NAMALWA (cell line): ENCODE measurements at regions not wholly inside any gene's neighbourhood (a gene's known extent, or its start where the extent isn't known, plus 50 kb on each side); places are given as distances from the start of the nearest gene placed in this dataset.
"Not testable (repeated sequence)": the region's sequence is repeated elsewhere in the genome, so short reads cannot be mapped to it uniquely, and the experiment has no call there.

ENCODE experiments used
- DNase-seq: peaks from one replicate; pipeline ENCODE4 v3.0.0-alpha.2; 2015; ENCODE audit warnings: low spot score

DNA sequence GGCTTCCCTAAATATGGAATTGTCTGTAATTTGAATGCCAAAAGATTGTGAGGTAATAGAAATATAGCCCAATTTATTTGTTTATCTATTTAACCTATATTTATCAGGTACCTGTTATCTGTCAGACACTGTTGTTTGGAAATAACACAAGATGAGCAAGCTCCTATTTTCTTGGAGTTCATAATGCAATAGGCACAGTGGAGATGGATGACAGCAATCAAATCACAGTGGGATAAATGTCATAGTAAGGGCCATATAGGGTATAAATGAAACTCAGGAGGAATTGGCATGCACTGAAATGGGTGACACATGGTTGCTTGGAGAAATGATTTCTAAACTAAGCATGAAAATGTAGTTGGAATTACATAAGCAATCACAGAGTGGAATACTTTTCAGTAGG lies 761.8 kb upstream of the MBL2 start:
- no peak for DNase-seq

DNA sequence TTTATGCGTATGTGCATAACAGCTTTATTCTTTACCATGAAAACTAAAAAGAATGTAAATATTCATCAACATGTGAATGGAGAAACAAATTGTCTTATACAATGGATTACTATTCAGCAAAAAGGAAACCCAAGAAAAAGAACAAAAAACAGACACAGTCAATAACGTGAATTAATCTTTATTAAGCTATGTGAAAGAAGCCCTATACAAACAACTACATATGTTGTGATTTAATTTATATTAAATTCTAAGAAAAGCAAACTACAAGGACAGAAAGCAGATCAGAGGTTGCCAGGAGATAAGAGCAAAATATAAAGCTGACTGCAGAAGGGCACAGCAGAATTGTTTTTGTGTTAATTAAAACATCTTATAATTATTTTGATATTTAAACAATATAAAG lies 756.4 kb upstream of the MBL2 start:
- no peak for DNase-seq

DNA sequence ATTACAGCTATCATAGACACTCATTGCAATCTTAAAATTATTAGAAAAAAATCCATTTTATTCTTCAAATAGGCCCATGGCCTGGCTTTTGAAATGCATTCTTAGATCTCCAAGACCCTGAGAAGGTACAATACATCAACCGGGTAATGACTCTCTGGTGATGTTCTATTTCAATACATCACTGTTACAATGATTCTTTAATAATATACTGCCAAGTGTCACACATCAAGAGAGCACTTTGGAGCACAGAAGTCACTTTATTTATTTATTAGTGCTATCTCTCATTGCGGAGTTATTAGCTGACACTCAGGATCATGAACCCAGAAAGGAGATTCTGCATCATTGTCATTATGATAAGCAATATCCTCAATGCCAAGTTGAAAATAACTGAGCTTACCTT lies 748.5 kb upstream of the MBL2 start:
- DNase-seq, result no peak

DNA sequence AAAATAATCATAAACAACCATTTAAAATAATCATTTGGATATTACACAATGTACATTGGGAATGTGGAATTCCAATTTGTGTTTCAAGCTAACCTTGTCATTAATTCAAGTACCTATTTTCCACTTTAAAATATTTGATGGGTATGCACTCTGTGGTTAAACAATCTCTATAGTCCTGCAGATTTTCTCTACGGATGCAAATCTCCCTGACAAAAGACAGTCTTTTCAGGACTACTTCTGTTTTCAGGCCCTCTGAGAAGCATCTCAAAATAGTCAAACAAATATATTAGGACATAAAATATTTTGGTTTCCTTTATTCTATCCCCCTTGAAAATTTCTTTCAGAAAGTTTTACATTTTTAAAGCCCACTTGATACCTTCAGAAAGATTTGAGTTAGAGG lies 735.6 kb upstream of the MBL2 start:
- no peak for DNase-seq

DNA sequence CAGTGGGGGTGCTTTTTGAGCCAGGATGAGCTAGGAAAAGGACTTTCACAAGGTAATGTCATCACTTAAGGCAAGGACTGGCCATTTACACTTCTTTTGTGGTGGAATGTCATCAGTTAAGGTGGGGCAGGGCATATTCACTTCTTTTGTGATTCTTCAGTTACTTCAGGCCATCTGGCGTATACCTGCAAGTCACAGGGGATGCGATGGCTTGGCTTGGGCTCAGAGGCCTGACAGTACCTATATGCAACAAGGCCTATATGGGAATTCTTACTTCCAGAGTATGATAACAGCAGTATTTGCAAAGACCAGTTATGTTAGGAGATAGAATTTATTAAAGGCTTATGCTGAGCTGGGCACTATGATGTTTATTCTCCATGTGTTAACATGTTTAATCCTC lies 731.9 kb upstream of the MBL2 start:
- DNase-seq, result not testable (repeated sequence)

DNA sequence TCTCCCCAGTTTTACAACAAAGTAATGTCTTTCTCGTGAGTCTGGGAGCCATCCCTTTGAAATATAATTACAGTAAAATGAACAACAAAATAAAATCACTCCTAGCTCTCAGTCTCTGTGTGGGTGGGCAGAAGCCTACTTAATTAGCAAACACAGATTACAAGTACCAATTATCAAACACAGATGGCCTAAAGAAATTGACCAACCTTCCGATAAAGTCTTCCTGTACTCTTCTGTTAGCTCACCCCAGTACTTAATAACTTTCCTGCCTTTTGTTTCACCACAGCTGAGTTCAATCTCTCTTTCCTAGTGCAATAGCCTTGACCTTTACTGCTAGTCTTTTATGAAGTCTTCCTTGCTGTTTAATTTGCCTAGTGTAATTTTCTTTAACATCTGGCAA lies 719.2 kb upstream of the MBL2 start:
- no peak for DNase-seq

DNA sequence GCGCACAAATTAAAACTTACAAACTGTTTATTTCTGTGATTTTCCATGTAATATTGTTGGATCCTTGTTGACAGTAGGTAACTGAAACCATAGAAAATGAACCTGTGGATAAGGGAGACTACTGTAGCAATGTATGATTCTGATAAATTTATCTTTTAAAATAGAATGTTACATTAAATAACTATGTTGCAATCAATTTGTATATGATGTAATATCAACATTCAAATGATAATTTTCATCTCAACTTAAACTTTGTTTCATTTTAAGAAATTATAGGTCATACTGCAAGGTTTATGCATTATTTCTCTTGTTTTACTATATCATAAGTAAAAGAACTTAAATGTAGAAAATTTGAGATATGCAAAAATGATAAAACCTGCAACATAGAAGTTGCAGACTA lies 718.0 kb upstream of the MBL2 start:
- DNase-seq, result no peak

DNA sequence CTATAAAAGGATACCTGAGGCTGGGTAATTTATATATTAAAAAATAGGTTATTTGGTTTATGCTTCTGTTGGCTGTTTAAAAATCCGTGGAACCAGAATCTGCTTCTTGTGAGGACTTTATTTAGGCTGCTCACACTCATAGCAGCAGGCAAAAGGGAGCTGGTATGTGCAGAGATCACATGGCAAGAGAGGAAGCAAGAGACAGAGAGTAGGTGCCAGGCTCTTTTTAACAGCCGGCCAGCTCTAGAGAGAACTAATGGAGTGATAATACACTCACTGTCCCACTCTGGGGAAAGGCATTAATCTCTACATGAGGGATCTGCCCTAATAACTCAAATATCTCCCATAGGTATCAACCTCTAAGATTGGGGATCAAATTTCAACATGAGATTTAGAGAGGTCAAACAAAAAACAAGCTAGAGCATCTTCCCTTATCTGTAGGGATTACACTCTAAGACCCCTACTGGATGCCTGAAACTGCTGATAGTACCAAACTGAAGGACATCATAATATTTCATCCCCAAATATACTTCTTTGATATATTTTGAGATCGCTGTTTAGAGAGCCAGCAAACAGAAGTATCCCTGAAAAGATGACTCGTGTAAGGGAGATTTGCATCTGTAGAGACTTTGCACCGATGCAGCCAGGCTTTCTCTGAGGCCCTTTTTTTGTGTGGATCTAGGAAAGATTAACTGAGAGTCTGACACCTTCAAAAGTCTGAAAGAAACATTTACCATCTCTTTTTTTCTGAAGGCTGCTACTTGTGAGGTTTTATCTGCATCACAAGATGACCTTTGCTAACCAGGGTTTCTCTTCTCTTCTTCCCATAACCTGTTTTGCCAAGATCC lies 717.0 kb upstream of the MBL2 start:
- no peak for DNase-seq

DNA sequence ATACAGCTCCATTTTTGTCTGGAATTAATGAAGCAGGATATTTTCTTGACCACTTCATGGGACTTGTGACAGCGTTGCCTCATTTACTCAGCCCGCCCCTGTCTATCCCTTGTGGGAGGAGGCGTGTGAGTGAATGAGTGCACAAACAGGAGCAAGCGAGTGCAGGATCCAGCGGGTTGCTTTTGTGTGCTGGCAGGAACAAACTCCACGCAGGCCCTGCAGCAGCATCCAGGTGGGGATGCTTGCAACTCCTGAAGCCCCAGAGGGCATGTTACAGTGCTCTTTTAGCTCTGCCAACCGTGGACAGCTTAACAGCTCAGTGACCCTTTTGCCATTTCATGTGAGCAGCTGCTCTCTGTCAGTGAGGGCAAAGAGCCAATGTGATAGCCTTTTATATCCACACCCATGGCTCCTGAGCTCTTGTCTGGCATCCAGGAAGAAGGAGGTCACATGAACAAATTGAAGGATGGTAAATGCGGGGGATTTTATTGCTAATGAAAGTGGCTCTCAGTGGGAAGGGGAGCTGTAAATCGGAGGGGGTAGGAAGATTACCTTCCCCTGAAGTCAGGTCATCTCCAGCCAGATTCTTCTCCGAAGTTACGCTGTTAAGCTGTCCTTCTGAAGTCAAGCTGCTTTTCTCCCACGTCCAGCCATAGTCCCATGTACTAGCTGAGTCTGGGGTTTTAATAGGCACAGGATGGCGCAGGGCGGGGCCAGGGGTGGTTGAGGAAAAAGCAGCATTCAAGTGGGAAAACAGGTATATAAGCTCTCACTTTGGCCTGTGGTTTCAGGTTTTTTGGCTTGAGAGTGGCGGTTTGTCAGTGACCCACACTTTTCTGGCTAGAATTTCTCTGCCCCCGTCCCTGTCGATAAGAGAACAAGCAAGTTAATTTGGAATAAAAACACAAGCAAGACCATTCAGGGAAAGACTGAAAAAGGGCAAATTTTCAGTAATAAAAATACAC lies 714.7 kb upstream of the MBL2 start:
- no peak for DNase-seq

DNA sequence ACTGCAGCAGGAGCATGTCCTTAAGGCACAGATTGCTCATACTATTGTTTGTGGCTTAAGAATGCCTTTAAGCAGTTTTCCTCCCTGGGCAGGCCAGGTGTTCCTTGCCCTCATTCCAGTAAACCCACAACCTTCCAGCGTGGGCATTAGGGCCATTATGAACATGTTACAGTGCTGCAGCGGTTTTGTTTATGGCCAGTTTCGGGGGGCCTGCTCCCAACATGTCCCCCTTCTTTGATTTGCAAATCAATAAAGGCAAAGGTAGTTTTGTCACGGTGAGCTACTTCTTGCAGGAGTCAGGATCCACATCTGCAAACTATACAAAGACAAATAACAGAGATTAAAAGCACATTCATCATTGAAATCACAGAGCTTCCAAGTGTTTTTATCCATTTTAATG lies 712.8 kb upstream of the MBL2 start:
- DNase-seq, result not testable (repeated sequence)

DNA sequence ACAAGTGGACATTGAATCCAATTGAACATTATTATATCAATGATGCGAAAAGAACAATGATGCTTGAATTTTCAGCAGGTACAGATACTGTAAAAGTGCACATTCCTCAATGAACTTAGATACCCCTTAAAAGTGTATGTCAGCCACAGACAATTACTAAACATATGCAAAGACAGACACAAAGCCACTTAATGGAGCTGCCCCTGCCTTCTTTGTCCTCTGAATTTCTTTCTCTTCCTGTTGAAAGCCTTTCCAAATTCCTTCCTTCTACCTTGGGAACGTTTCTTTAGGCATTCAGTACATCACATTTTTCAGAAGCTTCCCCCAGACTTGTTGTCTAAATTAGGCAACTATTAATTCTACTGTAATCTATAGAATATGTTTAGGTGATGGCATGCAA lies 706.8 kb upstream of the MBL2 start:
- DNase-seq, result no peak

DNA sequence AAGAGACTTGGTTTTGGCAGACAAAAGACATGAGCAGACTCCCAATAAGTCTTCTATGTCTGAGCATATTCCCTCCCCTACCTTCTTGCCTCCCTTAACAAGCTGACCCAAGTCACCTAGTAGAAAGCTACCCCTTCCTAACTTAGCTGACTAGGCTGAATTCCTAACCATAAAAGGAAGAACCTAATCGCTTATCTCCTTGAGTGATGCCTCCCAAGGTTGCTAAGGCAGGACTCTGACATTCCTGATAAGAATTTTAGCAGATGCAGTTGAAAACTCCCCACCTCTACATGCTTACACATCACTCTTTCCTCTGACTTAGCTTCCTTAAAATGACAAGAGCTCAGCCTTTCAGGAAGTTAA lies 704.7 kb upstream of the MBL2 start:
- no peak for DNase-seq

DNA sequence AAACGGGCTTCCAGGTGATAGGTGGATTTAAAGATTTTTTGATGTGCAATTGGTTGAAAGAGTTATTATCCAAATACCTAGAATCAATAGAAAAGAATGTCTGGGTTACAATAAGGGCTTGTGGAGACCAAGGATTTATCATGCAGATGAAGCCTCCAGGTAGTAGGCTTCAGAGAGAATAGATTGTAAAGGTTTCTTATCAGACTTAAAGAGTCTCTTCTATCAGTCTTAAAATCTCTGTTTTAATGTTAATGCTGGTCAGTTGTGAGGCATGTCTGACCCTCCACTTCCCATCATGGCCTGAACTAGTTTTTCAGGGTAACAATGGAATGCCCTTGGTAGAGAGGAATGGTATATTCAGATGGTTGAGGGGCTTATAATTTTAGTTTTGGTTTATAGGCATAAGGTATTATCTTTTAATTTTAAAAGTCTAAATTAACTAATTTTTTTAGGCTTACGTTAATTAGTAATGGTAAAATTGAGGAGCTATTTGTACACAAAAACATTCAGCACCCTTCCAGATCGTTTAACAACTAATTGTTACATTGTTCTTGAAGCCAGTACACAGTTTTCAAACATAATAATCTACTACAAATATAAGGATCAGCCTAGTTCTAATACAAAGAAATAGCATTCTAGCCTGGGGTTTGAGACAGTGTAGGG lies 704.2 kb upstream of the MBL2 start:
- DNase-seq, result no peak

DNA sequence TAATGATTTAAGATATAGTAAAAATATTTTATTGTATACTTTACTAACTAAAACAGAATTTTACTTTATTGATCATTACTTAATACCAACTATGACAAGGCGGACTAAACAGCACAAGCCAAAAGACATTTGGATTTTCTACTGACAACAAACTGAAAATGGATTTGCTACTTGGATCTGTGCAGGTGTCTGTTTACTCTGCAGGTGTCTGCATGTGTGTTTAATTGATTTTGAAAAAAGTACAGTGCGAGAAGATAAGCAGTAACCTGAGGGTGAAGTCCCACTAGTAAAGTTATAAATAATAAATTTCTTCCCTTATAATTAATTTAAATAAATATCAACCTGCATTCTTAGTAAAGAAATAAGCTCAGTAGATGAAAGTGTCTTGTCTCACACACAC lies 696.8 kb upstream of the MBL2 start:
- no peak for DNase-seq

DNA sequence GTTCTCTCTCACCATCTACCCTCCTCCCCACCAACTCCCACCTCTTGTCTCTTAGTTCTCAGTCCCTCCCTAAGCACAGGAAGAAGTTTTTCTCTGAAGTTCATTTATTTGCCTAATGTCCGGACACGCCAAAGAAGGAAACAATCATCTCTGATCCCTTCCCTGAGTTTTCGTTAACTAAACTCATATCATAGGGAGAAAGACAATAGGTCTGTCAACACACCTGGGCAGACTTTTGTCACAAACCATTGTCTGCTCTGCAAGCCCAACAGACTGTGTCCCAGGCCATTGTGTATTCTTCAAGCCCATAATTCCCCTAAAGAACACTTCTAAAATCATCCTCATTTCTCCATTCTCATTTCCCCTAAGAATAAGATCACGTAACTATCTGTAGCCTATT lies 691.0 kb upstream of the MBL2 start:
- DNase-seq, result no peak

DNA sequence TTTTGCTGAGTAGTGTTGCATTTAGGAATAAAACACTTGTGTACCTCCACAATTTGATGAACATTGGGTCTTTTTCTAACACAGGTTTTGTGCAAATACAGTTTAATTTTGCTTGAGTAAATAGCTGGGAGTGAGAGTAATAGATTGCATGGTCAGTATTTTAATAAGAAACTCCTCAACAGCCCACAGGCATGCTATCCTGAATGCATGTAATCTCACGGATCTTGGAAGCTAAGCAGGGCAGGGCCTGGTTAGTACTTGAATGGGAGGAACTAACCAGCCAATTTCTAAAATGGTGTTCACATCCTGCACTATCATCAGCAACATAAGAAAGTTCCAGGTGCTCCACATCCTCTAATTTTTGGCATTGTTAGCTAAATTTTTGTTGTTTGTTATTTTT lies 685.4 kb upstream of the MBL2 start:
- DNase-seq, result no peak

DNA sequence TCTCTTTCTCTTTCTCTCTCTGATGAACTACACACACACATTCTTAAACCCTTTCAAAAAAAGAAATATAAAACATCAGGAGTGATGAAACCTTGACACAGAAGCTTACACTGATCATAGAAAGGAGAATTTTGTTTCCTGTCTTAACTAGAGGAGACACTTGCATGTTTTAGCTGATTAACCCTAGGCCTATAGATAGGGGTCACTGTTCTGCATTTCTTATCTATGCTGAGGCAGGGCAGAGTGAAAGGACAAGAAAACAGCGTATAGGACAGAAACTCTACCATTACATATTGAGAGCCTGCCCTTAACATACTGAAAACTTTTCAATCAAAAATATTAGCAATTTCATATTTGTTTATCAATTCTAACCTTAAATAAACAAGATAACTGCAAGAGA lies 680.6 kb upstream of the MBL2 start:
- DNase-seq, result peak; percentile 11

DNA sequence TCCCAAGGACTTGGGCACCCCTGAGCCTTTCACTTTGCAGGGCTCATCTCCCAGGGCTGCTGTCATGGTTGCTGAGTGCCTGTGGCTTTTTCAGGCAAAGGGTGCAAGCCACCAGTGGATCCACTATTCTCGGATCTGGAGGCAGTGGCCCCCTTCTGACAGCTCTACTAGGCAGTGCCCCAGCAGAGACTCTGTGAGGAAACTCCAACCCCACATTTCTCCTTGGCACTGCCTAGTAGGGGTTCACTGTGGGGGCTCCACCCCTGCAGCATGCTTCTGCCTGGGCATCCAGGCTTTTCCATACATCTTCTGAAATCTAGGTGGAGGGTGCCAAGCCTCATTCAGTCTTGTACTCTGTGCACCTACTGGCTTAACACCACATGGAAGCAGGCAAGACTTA lies 675.0 kb upstream of the MBL2 start:
- no peak for DNase-seq

DNA sequence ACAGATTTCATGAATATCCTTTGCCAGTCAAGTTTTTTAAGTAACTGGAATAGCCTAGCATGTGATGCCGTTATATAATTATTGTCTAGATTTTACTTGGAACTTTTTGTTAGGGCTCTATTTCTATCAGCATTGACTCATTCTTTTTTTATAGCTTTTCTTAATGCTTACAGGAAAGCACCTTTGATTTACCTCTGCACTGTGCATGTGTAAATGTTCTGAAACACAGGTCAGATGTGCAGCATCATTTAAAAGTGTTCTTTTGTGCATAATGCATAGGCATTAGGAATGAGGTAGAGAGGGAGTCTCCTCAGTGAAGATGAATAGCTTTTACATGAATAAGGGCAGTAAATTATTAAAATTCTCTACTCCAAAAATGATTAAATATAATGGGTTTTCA lies 669.3 kb upstream of the MBL2 start:
- DNase-seq, result no peak

DNA sequence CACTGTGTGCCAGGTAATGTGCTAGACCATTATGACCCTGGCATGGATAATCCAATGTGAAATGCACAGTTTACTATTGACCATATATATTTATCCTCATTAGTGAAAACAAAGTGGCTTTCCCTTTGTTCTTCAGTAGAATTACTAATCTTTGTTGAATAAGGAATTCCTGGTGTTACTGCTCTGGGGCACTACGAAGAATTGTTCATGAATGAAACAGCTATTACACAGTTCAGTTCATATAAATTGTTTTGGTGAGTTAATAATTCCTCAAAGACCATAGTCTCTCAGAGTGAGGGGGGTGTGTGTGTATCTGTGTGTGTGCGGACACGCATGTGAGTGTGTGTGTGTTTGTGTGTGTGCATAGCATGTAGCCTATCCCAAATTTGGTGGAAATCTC lies 668.0 kb upstream of the MBL2 start:
- DNase-seq, result no peak

DNA sequence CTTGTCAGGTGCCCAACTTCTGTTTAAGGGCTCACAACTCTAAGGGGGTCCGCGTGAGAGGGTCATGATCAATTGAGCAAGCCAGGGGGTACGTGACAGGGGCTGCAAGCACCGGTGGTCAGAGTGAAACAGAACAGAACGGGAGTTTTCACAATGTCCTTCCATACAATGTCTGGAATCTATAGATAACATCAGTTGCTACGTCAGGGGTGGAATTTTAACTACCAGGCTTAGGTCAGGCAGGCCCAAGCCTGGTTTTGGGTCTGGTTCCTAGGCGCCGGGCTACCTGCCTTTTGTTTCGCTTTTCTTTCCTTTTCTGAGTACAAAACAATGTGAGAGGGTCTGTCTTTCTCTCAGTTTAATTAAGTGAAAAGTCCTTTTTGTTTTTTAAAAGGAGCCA lies 666.5 kb upstream of the MBL2 start:
- not testable (repeated sequence) for DNase-seq

DNA sequence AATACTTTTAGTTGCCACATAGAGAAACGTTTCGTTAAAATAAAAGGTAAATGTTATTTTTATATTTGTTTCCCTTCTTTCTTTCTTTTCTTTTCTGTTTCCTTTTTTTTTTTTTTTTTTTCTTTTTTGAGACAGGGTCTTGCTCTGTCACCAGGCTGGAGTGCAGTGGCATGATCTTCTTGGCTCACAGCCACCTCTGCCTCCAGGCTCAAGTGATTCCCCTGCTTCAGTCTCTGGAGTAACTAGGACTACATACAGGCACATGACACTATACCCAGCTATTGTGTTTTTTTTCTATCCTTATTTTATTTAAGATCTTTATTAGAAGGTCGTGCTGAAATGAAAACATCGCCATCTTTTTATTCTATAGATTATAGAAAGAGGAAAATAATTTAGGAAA lies 661.8 kb upstream of the MBL2 start:
- DNase-seq, result no peak

DNA sequence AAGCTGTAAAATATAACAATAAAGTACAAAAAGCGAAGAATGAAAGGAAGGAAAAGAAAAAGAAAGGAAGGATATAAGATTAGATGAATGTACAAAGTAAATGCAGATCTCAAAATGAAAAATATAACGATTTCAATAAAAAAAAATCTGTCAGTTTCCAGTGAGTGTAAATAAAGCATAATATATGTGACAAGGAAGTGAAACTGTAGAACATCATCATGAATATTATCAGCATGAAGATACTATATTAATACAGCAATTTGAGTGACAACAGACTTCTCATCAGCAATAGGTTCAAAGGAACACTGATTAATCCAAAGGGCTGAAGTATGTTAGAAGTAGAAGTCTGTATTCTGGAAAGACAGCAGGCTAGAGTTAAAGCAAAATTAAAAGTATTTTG lies 659.5 kb upstream of the MBL2 start:
- no peak for DNase-seq
